Prostate gland (tissue), 2 donors: ENCODE measurements at regions not wholly inside any gene's neighbourhood (a gene's known extent, or its start where the extent isn't known, plus 50 kb on each side); places are given as distances from the start of the nearest gene placed in this dataset.

ENCODE experiments used
- CTCF ChIP-seq, 4 experiments: fragments of 200-600 bp in 2 of 4; fragments of 450-650 bp in 2 of 4; sonication (generic) in 2 of 4; IDR thresholded peaks; 1 replicate in 3 of 4; 2 replicates in 1 of 4; pipeline ENCODE4 v1.5.1; 2016 to 2019; ENCODE audit warnings: antibody characterized with exemption in 4 of 4, mild to moderate bottlenecking in 2 of 4, moderate library complexity in 2 of 4
- POLR2A ChIP-seq: fragments of 450-650 bp; IDR thresholded peaks from one replicate; pipeline ENCODE4 v1.6.1; 2016; ENCODE audit warnings: antibody characterized with exemption, mild to moderate bottlenecking
- POLR2AphosphoS5 ChIP-seq: sonication (generic); formaldehyde crosslinking; IDR thresholded peaks from one replicate; pipeline ENCODE4 v1.6.1; 2017; ENCODE audit warnings: antibody characterized with exemption

GRCh38 chr3:147119346-147119745, 287.0 kb downstream of the ZIC4 start:
- TF ChIP-seq CTCF (IDR thresholded peaks at IDR 0.05) (no peak), POLR2A (no peak), POLR2AphosphoS5 (no peak)
